ENCODE measurements at regions not wholly inside any gene's neighbourhood (a gene's known extent, or its start where the extent isn't known, plus 50 kb on each side); places are given as distances from the start of the nearest gene placed in this dataset.

- Histone ChIP-seq H3K36me3 (no peaks in the 10 kb centered on the region), H3K27me3 (no peaks in the 10 kb centered on the region), H3K4me3 (no peak overlapping the region), H3K9me3 (peaks cover 13% of the 10 kb centered on the region)
- no peak for DNase-seq
Measured at GRCh38 chr2:12363138-12363537, 353.6 kb upstream of the TRIB2 start.

- Histone ChIP-seq H3K4me3 (no peak overlapping the region), H3K27me3 (no peaks in the 10 kb centered on the region), H3K36me3 (no peaks in the 10 kb centered on the region), H3K9me3 (peaks cover 13% of the 10 kb centered on the region)
- no peak for DNase-seq
Measured at GRCh38 chr2:12363569-12363968, 353.2 kb upstream of the TRIB2 start.

GRCh38 chr2:12369566-12369965 is 347.2 kb upstream of the TRIB2 start:
- DNase-seq, result no peak
- Histone ChIP-seq H3K27me3 (no peaks in the 10 kb centered on the region), H3K9me3 (peaks cover 10% of the 10 kb centered on the region), H3K4me3 (no peak overlapping the region), H3K36me3 (no peaks in the 10 kb centered on the region)

- Histone ChIP-seq H3K36me3 (no peaks in the 10 kb centered on the region), H3K4me3 (peak overlapping the region; percentile 11), H3K27me3 (no peaks in the 10 kb centered on the region), H3K9me3 (no peaks in the 10 kb centered on the region)
- DNase-seq, result no peak
Measured at GRCh38 chr2:12376025-12376424, 340.7 kb upstream of the TRIB2 start.

GRCh38 chr2:12379143-12379542 is 337.6 kb upstream of the TRIB2 start:
- no peak for DNase-seq
- Histone ChIP-seq H3K4me3 (no peak overlapping the region), H3K27me3 (no peaks in the 10 kb centered on the region), H3K9me3 (no peaks in the 10 kb centered on the region), H3K36me3 (no peaks in the 10 kb centered on the region)

- DNase-seq, result no peak
- Histone ChIP-seq H3K4me3 (no peak overlapping the region), H3K36me3 (no peaks in the 10 kb centered on the region), H3K27me3 (no peaks in the 10 kb centered on the region), H3K9me3 (no peaks in the 10 kb centered on the region)
Measured at GRCh38 chr2:12381543-12382325, 335.0 kb upstream of the TRIB2 start.

GRCh38 chr2:12382366-12382765 is 334.4 kb upstream of the TRIB2 start:
- Histone ChIP-seq H3K27me3 (no peaks in the 10 kb centered on the region), H3K36me3 (no peaks in the 10 kb centered on the region)
- no peak for DNase-seq

GRCh38 chr2:12389344-12390045 is 327.2 kb upstream of the TRIB2 start:
- Histone ChIP-seq H3K9me3 (0 out of 2 replicates have a peak, but pooled peaks cover 2% of the 10 kb centered on the region), H3K27me3 (no peaks in the 10 kb centered on the region), H3K36me3 (no peaks in the 10 kb centered on the region), H3K4me3 (no peak overlapping the region)
- DNase-seq, result no peak

More at GRCh38 chr2:12382366-12382765, 334.4 kb upstream of the TRIB2 start:
- H3K4me3 ChIP-seq, result no peak overlapping the region
- H3K9me3 ChIP-seq, result 0 out of 2 replicates have a peak, but pooled peaks cover 2% of the 10 kb centered on the region

GRCh38 chr2:12391116-12391515 is 325.6 kb upstream of the TRIB2 start:
- Histone ChIP-seq H3K9me3 (0 out of 2 replicates have a peak, but pooled peaks cover 2% of the 10 kb centered on the region), H3K27me3 (no peaks in the 10 kb centered on the region), H3K36me3 (no peaks in the 10 kb centered on the region), H3K4me3 (no peak overlapping the region)
- no peak for DNase-seq

- DNase-seq, result no peak
- H3K36me3 ChIP-seq, result no peaks in the 10 kb centered on the region
- H3K27me3 ChIP-seq, result no peaks in the 10 kb centered on the region
- H3K4me3 ChIP-seq, result no peak overlapping the region
- no peaks in the 10 kb centered on the region for H3K9me3 ChIP-seq
Measured at GRCh38 chr2:12396699-12397098, 320.0 kb upstream of the TRIB2 start.

- Histone ChIP-seq H3K9me3 (peaks cover 6% of the 10 kb centered on the region; the same call in 1 of the 2 replicates), H3K36me3 (no peaks in the 10 kb centered on the region), H3K4me3 (no peak overlapping the region), H3K27me3 (no peaks in the 10 kb centered on the region)
- DNase-seq, result no peak
Measured at GRCh38 chr2:12397854-12398253, 318.9 kb upstream of the TRIB2 start.

GRCh38 chr2:12399240-12399639 is 317.5 kb upstream of the TRIB2 start:
- Histone ChIP-seq H3K27me3 (no peaks in the 10 kb centered on the region), H3K9me3 (peaks cover 10% of the 10 kb centered on the region), H3K36me3 (no peaks in the 10 kb centered on the region), H3K4me3 (no peak overlapping the region)
- no peak for DNase-seq

- peaks cover 10% of the 10 kb centered on the region for H3K9me3 ChIP-seq
- DNase-seq, result no peak
- H3K36me3 ChIP-seq, result no peaks in the 10 kb centered on the region
- H3K4me3 ChIP-seq, result no peak overlapping the region
- no peaks in the 10 kb centered on the region for H3K27me3 ChIP-seq
Measured at GRCh38 chr2:12400543-12400942, 316.2 kb upstream of the TRIB2 start.

- no peak for DNase-seq
- Histone ChIP-seq H3K4me3 (no peak overlapping the region), H3K36me3 (no peaks in the 10 kb centered on the region), H3K27me3 (no peaks in the 10 kb centered on the region), H3K9me3 (peaks cover 10% of the 10 kb centered on the region)
Measured at GRCh38 chr2:12402440-12403139, 314.1 kb upstream of the TRIB2 start.

GRCh38 chr2:12404497-12404896 is 312.2 kb upstream of the TRIB2 start:
- Histone ChIP-seq H3K27me3 (no peaks in the 10 kb centered on the region), H3K4me3 (no peak overlapping the region), H3K9me3 (peaks cover 10% of the 10 kb centered on the region), H3K36me3 (no peaks in the 10 kb centered on the region)
- no peak for DNase-seq

GRCh38 chr2:12407160-12407559 is 309.6 kb upstream of the TRIB2 start:
- no peak for DNase-seq
- H3K36me3 ChIP-seq, result no peaks in the 10 kb centered on the region
- no peak overlapping the region for H3K4me3 ChIP-seq
- H3K9me3 ChIP-seq, result peaks cover 15% of the 10 kb centered on the region
- H3K27me3 ChIP-seq, result no peaks in the 10 kb centered on the region

- no peak for DNase-seq
- H3K27me3 ChIP-seq, result no peaks in the 10 kb centered on the region
- no peak overlapping the region for H3K4me3 ChIP-seq
- H3K36me3 ChIP-seq, result no peaks in the 10 kb centered on the region
- peaks cover 9% of the 10 kb centered on the region; the same call in 1 of the 2 replicates for H3K9me3 ChIP-seq
Measured at GRCh38 chr2:12412898-12413305, 303.8 kb upstream of the TRIB2 start.

Data from MG63 (cell line).